ENCODE measurements at regions not wholly inside any gene's neighbourhood (a gene's known extent, or its start where the extent isn't known, plus 50 kb on each side); places are given as distances from the start of the nearest gene placed in this dataset.

GRCh38 chr11:135009125-135009524, 597.1 kb upstream of the B3GAT1 start:
- Histone ChIP-seq H3K4me2 (ENCODE audit: low read length) (no peak overlapping the region), H3K4me3 (ENCODE audit: low read depth, low read length) (no peak overlapping the region), H3K9ac (no peak overlapping the region), H3K4me1 (no peaks in the 10 kb centered on the region), H2AFZ (no peak overlapping the region), H3K27ac (no peak overlapping the region), H3K9me3 (ENCODE audit: control insufficient read depth, low read length) (no peaks in the 10 kb centered on the region), H3K27me3 (ENCODE audit: control insufficient read depth, insufficient read depth, low read length) (no peaks in the 10 kb centered on the region), H3K79me2 (no peaks in the 10 kb centered on the region), H3K36me3 (ENCODE audit: control insufficient read depth, insufficient read depth, low read length) (no peaks in the 10 kb centered on the region)
- no peak for TF ChIP-seq CTCF (IDR thresholded peaks at IDR 0.05)

GRCh38 chr11:135008412-135008811, 596.4 kb upstream of the B3GAT1 start:
- Histone ChIP-seq H3K36me3 (ENCODE audit: control insufficient read depth, insufficient read depth, low read length) (no peaks in the 10 kb centered on the region), H2AFZ (no peak overlapping the region), H3K27me3 (ENCODE audit: control insufficient read depth, insufficient read depth, low read length) (no peaks in the 10 kb centered on the region), H3K79me2 (no peaks in the 10 kb centered on the region), H3K4me2 (ENCODE audit: low read length) (no peak overlapping the region), H3K9ac (no peak overlapping the region), H3K4me1 (no peaks in the 10 kb centered on the region), H3K4me3 (ENCODE audit: low read depth, low read length) (no peak overlapping the region), H3K9me3 (ENCODE audit: control insufficient read depth, low read length) (no peaks in the 10 kb centered on the region), H3K27ac (no peak overlapping the region)
- TF ChIP-seq CTCF (IDR thresholded peaks at IDR 0.05): no peak

DNA sequence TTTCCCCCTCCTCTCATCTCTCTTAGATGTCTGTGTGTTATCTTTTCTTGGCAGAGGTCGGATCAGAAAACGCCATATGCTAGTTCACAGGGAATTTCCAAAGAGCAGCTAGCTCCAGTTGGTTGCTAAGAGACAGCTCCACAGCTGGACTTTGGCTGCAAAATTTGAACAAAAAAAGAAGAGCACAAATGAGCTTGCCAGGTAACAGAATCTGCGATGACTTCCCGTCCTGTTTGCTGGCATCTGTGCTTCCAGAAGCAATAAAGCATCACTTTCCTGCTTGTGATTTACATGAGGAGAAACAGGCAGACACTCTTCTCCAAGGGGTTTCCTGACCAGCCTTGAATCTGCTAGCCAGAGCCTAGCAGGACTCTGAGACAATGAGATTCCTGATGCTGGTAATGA, 596.0 kb upstream of the B3GAT1 start:
- no peaks in the 10 kb centered on the region for H3K79me2 ChIP-seq
- H3K27ac ChIP-seq: no peak overlapping the region
- H3K27me3 ChIP-seq (ENCODE audit: control insufficient read depth, insufficient read depth, low read length): no peaks in the 10 kb centered on the region
- no peak overlapping the region for H3K4me3 ChIP-seq (ENCODE audit: low read depth, low read length)
- no peaks in the 10 kb centered on the region for H3K4me1 ChIP-seq
- H3K9ac ChIP-seq: no peak overlapping the region
- H3K36me3 ChIP-seq (ENCODE audit: control insufficient read depth, insufficient read depth, low read length): no peaks in the 10 kb centered on the region
- no peaks in the 10 kb centered on the region for H3K9me3 ChIP-seq (ENCODE audit: control insufficient read depth, low read length)
- no peak for TF ChIP-seq CTCF (IDR thresholded peaks at IDR 0.05)
- H3K4me2 ChIP-seq (ENCODE audit: low read length): no peak overlapping the region
- H2AFZ ChIP-seq: no peak overlapping the region

DNA sequence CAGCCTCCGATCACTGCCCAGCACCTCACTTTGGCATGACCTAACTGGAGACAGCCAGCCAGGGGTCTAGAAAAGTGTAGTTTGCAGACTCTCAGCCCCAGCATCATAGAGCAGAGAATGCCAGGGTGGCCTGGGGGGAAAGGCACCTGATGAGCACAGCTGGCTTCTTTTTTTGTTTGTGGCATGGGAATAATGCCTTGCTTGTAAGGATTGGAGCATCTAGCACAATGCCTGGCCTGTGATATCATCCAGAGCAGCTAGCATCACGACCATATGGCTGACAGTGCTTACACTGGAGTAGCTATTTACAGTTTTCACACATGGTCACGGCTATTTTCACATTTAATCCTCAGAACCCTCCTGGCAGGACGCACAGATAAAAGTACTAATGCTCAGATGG, 594.8 kb upstream of the B3GAT1 start:
- no peak overlapping the region for H3K27ac ChIP-seq
- no peak overlapping the region for H3K4me2 ChIP-seq (ENCODE audit: low read length)
- H3K36me3 ChIP-seq (ENCODE audit: control insufficient read depth, insufficient read depth, low read length): no peaks in the 10 kb centered on the region
- no peaks in the 10 kb centered on the region for H3K79me2 ChIP-seq
- no peaks in the 10 kb centered on the region for H3K27me3 ChIP-seq (ENCODE audit: control insufficient read depth, insufficient read depth, low read length)
- no peak for TF ChIP-seq CTCF (IDR thresholded peaks at IDR 0.05)
- H3K4me1 ChIP-seq: no peaks in the 10 kb centered on the region
- no peak overlapping the region for H3K9ac ChIP-seq
- H2AFZ ChIP-seq: no peak overlapping the region
- H3K4me3 ChIP-seq (ENCODE audit: low read depth, low read length): no peak overlapping the region
- no peaks in the 10 kb centered on the region for H3K9me3 ChIP-seq (ENCODE audit: control insufficient read depth, low read length)

DNA sequence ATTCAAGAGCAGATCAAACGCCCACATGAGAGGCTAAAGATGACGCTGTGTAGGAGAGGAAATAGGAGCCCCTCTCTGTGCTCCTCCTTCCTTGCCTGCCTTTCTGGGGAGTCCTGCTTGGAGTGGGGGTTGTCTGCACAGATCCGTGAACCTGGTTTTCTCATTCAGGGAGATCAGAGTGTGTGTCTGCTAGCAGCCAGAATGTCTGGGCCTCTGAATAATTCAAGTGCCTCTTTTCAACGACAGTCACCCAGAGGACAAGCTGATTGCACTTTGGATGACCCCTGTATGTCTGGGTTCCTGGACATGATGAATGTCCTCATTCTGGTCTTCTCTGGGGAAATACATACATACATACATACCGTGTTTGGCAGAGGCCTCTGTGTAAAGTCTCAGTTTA, 592.5 kb upstream of the B3GAT1 start:
- Histone ChIP-seq H3K27me3 (ENCODE audit: control insufficient read depth, insufficient read depth, low read length) (no peaks in the 10 kb centered on the region), H3K79me2 (no peaks in the 10 kb centered on the region), H3K4me3 (ENCODE audit: low read depth, low read length) (no peak overlapping the region), H2AFZ (no peak overlapping the region), H3K27ac (no peak overlapping the region), H3K9ac (no peak overlapping the region), H3K9me3 (ENCODE audit: control insufficient read depth, low read length) (no peaks in the 10 kb centered on the region), H3K4me2 (ENCODE audit: low read length) (no peak overlapping the region), H3K36me3 (ENCODE audit: control insufficient read depth, insufficient read depth, low read length) (no peaks in the 10 kb centered on the region), H3K4me1 (no peaks in the 10 kb centered on the region)
- no peak for TF ChIP-seq CTCF (IDR thresholded peaks at IDR 0.05)

Data from parathyroid adenoma (tissue), 2 donors.